GM11168 (cell line): ENCODE measurements at regions not wholly inside any gene's neighbourhood (a gene's known extent, or its start where the extent isn't known, plus 50 kb on each side); places are given as distances from the start of the nearest gene placed in this dataset.

ENCODE experiments used
- in situ Hi-C: fragments of 300-500 bp; cut with MboI; formaldehyde crosslinking; loops from one replicate; pipeline ENCODE4 v1.12.0; 2022; ENCODE audit warnings: low sequenced_read_pairs; ENCODE audit not compliant: unreplicated experiment

DNA sequence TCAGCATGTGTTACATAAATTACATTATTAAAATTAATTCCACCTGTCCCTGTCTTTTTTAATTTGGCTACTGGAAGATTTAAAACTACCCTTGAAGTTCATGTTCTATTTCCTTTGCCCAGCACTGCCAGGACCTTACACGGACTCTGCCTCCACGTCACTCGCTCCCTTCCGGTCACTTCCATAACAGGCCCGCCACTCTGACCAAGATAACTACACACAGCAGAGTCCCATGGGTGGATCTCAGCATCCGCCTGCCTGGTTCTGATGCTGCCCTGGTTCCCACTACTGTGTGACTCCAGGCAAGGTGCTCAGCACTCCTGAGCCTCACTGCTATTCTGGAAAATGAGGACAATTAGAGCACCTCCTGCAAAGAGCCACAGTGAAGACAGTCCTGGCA, 153.3 kb upstream of the ERG start:
- in situ Hi-C loops: no loop called here

- in situ Hi-C loops: no loop called here
Measured at GRCh38 chr21:38652396-38652795, 153.3 kb upstream of the ETS2 start.

DNA sequence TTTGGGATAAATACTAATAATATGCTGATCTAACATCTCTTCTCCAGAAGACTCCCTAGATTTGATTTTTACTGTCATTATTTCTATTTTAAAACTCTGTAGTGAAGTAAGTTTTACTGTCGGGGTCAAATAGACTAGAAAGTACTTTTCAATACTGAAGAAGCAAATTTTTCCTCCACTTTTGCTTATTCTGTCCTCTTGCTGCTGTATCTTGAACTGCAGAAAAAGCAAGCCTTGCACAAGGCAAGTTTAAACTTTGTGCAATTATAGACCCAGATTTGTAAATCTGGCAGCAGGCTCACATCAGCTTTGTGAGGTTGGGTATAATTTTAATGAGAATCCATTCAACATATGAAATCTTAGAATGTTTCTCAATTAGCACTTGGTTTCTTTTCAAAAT, 151.1 kb upstream of the ETS2 start:
- in situ Hi-C loops: no loop called here

- in situ Hi-C loops: no loop called here
Measured at GRCh38 chr21:38658511-38658910, 147.2 kb upstream of the ETS2 start.

GRCh38 chr21:38659936-38660332, 145.8 kb upstream of the ETS2 start:
- in situ Hi-C loops: no loop called here

DNA sequence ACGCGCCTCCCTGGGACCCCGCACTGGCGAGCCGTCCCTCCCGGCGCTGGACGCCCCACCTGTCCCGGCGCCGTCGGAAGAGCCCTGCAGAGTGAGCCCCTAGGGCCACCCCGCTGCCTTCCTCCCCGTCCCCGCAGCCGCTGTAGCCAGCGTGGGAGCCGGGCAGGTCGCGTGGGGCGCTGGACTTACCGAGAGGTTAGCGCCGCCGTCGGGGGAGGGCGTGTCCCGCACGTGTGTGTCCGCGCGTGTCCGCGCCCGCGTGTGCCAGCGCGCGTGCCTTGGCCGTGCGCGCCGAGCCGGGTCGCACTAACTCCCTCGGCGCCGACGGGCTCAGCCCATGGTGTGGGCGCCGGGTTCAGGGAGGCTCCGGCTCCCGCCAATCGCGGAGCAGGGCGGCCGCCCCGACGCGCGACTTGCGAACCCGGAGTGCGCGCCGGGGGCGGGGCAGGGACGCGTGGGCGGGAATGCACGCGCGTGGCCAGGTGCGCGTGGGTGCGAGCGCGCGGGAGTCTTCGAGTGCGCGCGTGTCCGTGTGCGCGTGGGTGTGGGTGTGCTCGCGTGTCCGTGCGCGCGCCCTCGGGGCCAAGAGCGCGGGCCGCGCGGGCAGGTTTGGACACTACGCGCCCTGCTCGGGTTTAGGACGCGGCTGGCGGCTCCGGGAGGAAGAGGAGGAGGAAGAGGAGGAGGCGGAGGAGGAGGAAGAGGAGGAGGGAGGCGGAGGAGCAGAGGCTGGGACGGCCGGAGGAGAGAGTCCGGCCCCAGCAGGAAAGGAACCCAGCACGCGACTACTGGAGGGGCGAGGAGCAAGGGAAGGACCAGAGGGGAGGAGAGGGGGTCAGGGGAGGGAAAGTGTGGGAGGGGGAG, 145.2 kb upstream of the ETS2 start:
- in situ Hi-C loops: no loop called here

DNA sequence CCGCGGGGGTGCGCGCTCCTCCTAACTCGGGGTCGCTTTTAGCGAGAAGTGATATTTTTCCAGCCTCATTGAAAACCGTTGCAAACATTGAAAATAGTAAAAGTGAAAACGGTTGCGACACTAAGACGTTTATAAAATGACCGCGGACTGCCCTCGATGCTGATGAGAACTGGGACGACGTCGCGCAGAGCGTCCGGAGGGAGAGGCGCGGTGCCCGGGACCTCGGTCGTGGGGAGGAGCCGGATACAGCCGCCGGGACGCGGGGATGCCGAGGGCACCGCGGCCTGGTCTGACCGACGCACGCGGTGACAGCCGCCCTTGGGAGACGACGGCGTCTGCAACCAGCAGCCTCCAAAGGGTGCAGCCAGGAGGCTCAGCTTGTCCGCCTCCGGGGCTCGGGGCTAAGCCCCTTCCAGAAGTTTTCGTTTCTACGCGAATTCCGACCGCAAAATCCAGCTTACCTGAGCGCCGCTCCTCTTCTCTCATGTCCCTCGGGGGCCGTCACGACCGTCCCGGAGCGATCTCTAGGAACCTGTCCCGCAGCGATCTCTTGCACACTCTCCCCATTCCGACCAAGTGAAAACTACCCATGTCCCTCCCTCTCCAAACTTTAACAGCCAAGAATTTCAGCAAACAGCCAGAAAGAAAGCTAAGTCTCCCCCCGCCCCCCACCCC, 144.4 kb upstream of the ETS2 start:
- in situ Hi-C loops: no loop called here

GRCh38 chr21:38661889-38662568, 143.7 kb upstream of the ETS2 start:
- in situ Hi-C loops: no loop called here

DNA sequence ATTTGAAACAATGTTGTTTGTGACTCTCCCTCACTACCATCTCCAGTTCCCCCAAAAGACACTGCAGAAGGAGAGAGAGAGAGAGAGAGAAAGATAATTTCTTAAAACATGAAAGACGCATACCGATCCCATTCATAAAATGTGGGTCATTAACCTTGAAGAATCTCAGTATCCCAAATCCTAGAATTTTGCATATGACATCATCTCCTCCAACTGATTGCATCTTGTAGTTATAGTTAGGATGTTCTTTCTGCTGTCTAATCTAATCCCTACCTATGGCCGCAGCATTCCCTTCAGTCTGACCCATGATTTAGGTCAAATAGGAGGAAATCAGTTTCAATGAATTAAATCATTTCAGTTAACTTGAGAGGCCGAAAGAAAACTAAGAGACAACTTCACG, 142.4 kb upstream of the ETS2 start:
- in situ Hi-C loops: no loop called here

DNA sequence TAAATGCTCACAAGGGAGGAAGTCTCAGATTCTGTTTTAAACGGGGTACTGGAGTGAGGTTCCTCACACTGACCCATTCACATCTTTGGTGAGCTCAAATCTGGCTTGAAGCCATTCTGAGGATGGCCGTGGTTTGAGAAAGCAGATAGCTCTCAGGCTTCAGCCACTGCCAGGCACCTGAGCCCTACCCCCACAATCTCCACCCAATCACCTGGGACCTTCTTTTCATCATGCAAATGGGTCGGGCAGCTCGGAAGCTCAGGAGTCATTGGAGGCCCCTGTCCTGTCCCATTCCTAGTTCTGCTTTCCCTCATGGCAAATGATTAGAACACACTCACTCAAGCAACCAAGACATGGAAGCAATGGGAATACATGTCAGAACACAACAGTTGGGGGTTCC, 141.4 kb upstream of the ETS2 start:
- in situ Hi-C loops: no loop called here

GRCh38 chr21:38664841-38665240, 140.9 kb upstream of the ETS2 start:
- in situ Hi-C loops: no loop called here

DNA sequence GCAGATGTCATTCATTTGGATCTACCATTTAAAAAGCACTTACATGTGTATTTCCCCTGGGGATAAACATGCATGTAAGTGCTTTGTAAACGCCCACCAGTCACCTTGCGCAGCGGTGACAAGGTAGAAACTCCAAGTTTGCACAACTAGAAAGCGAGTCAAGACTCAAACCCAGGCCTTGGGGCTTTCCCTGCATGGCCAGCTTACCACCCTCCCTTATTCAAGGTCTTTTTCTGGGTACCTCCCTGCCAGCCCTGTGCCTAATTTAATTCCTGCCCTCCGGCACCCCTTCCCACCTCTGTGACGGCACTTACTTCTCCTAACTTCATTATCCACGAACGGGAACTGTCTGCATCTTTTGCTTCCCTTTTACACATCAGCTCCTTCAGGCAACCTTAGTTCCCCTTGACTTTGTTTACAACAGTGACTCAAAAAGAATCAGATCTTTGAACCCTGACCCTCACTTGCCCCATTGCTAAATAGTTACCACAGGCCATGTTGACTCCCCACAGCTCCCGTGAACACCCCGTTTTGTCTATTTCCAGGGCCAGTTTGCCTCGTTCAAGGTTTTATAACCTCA, 138.3 kb upstream of the ETS2 start:
- in situ Hi-C loops: no loop called here

DNA sequence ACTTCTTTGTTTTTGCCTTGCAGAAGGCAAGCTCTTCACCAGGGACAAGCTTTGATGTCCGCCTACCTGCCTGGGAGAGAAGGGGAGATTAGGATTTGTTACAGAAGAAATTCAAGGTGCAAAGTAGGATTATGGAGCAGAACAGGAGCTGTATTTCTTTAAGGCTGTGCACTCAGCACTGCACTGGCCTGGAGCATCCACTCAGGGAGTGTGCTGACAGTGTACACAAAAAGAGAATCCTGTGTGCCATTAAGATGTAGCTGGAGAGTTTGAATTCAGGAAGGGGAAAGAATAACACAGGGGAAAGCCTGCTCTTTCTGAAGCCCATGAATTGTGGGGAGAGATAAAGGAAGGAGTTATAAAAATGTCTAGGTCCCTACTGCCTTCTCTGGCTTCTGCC, 137.7 kb upstream of the ETS2 start:
- in situ Hi-C loops: no loop called here

DNA sequence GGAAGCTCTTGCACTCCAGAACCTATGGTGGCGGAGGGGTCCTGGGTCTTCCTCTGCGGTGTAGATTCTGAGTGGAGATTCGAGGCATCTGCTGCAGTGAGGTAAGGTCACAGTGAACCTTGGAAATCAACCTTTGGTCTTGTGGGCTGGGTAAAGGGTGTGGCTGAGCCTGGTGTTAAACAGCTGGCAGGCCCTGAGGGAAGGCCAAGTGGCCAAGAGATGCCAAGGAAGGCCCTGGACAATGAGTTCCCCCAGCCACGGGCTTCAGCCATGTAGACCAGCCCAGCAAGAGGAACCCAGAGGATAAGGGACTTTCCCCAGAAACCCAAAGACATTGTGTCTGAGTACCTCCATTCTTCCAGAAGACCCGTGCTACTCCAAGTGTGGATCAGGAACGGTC, 137.2 kb upstream of the ETS2 start:
- in situ Hi-C loops: no loop called here

- in situ Hi-C loops: no loop called here
Measured at GRCh38 chr21:38669186-38669585, 136.5 kb upstream of the ETS2 start.

DNA sequence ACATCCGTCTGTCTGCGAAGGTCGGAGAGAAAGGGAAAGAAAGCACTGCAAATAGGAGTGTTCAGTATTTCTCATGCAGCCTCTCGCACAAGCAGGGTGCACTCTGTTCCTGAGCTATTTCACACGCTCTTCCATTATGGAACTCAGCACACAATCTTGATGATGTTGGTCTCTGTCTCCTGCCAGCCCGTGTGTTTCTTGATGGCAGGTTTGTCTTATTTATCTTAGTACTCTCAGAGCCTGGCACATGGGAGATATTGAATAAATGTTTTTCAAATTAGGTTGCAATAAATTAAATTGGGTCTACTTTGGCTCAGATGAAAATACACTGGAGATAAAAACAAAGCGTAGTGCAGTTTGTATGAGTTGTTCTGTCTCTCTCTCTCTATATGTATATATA, 134.9 kb upstream of the ETS2 start:
- in situ Hi-C loops: no loop called here

DNA sequence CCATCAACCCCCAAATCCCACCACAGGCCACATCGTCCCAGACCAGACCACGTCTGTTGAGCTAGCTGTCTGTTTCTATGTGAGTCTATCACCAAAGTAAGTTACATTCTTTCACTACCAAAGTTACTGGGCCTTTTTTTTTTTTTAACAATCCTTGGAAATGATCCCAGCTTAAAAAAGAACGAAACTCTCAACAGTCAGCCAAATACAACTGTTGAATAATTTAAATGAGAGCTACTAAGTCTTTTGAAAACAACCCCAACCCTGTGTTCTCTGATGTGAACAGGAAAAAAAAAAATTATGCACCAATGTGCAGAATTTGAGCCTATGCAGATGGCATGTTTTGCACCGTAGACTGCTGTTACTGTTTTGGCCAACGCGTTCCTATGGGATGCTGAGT, 134.0 kb upstream of the ETS2 start:
- in situ Hi-C loops: no loop called here

- in situ Hi-C loops: no loop called here
Measured at GRCh38 chr21:38675182-38675824, 130.4 kb upstream of the ETS2 start.

- in situ Hi-C loops: no loop called here
Measured at GRCh38 chr21:38678827-38679226, 126.9 kb upstream of the ETS2 start.

- in situ Hi-C loops: no loop called here
Measured at GRCh38 chr21:38679534-38679933, 126.2 kb upstream of the ETS2 start.
